ENCODE measurements at regions not wholly inside any gene's neighbourhood (a gene's known extent, or its start where the extent isn't known, plus 50 kb on each side); places are given as distances from the start of the nearest gene placed in this dataset.

GRCh38 chr13:79917628-79918027 lies 423.3 kb downstream of the SPRY2 start:
- TF ChIP-seq CTCF (optimal IDR thresholded peaks at IDR 0.05 in 1 of 3, IDR thresholded peaks at IDR 0.05 in 1 of 3, conservative IDR thresholded peaks at IDR 0.05 in 1 of 3; ENCODE audit: extremely low read depth in 1 of 3, insufficient read depth in 2 of 3, low read length in 3 of 3) (no peak), EZH2 (IDR thresholded peaks at IDR 0.05; ENCODE audit: low read length) (no peak)

Measured in keratinocyte (primary cell).